Fibroblast of skin of scalp (primary cell): ENCODE measurements at regions not wholly inside any gene's neighbourhood (a gene's known extent, or its start where the extent isn't known, plus 50 kb on each side); places are given as distances from the start of the nearest gene placed in this dataset.

Experiments used
- DNase-seq: peaks from one replicate; pipeline ENCODE4 v3.0.0-alpha.2; 2013

DNA sequence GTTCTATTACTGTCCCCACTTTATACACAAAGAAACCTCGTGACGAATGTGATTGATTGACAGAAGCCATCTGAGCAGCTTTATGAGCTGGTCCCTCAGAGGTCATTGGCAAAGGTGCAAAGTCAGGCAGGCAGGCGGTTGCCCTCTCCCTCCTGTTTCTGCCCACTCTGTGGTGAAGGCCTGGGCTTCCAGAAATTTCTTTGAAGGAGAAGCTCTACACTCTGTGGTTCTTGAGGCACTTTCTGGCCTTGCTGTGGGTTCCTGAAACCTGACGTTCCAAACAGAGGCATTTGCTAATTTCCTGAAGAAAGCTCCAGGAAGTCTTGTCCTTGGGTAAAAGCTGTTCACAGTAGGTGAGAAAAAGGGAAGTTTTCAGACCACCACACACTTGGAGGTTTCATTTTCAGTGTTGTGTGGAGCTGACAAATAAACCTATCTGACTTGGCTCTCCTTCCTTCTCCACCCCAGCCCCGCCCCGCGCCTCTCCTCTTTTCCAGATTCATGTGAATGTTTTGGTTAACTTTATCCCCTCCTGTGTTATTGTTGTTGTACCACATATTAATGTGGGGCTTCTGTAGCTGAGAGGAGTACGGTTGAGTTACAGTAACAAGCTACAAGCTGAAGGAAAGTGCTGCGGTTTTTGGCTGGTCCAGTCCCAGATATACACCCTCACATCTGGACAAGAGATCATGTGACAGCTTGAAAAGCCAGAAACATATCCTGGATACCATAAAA, 274.1 kb downstream of the CLIC5 start:
- DNase-seq: peak; percentile 47

DNA sequence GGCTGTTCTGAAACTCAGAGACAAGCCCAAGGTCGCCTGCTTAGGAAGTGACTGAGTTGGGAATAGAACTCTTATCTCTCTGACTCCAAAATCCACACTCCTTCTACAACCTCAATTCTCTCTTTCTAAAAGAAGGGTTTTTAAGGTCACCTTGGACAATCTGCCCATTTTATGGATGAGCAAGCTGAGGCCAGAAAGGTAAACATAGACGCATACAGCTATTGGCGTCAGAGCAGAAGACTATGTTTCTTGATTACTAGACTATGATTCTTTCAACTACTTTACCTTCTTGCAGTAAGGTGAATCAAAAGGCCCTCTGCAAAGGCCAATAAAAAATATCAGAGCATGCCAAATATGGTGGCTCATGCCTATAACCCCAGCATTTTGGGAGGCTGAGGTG, 276.6 kb downstream of the CLIC5 start:
- DNase-seq: no peak

DNA sequence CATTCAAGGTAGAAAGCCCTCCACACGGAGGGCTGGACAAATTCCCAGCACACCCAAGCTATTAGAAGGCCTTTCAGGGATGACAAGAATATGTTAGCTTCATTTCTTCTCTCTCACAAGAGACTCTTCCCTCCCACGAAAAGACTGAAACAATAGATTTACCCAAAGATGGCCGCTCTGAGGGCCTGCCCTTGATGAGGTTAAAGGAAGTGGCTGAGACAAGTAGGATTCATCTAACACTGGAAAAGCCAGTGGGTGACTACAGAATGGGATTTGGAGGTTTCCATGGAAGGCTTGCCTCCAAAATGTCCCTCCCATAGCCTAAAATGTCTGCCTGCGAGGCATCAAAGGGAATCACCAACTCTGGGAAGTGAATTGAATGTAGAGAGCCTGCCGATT, 277.6 kb downstream of the CLIC5 start:
- no peak for DNase-seq

DNA sequence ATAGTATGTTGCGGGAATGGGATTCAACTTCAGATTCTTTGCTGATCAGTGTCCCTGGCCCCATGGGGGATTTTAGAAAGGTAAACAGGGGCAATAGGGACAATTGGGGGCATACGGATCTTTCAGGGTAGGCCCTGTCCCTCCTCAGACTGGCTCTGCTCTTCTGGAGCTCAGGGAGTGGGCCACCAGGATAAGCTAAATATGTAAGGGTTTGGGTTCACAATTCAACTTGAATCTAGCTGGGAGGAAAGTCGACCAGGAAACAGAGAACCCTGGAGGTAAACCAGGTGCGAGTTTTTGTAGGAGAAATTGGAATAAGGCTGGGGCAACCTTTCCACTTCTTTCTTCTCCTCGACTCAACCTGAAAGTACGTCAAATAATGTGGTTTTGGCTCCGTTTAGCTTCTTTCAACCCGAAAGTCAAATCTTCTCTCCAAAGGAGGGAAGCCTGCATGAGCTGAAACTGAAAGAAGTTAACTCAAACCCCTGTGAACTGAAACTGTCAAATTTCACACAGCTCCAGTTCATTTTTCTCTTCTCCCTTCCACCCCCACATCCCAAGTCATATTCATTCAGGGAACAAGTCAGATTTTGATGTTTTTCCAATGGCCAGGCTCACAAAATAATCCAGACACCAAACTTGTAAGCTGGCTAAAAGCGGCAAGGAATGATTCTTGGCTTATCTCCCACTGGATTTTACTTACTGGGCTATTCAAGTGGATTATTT, 278.2 kb downstream of the CLIC5 start:
- DNase-seq: no peak

DNA sequence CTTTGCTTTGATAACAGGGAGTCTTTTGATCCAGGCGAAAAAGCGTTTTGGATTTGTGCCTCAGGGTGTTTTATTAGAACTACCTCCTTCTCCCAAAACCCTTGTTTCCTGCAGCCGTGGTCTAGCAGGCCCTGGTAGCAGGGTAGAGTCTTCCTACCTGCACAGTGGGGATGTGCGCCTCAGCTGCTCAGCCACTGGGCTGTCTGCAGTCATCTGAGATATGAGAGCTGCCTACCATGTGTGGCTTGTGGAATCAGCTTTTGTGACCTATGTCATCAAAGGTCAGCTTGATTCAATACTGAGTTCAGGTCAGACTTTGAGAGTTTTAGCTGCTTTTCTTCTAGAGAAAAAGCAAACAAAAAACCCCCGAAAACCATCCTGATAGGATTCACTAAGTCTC, 279.5 kb downstream of the CLIC5 start:
- no peak for DNase-seq

DNA sequence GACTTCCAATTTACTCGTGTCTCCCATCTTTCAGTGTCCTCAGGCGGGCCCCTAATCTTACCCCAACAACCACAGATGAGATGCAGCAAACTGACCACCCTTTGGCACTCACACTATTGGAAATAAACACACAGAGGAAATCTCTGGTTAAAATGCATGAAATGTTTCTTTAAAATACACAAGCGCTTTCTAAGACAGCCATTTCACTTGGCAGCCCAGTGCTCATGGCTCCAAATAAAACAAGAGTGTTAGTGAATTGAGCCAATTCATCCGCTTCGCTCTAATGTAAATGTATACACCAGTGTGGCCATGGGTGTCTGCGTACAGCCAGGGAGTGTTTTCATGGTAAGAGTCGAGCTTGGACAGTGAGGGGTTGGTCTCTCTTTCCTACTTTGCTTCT, 282.9 kb downstream of the CLIC5 start:
- no peak for DNase-seq

DNA sequence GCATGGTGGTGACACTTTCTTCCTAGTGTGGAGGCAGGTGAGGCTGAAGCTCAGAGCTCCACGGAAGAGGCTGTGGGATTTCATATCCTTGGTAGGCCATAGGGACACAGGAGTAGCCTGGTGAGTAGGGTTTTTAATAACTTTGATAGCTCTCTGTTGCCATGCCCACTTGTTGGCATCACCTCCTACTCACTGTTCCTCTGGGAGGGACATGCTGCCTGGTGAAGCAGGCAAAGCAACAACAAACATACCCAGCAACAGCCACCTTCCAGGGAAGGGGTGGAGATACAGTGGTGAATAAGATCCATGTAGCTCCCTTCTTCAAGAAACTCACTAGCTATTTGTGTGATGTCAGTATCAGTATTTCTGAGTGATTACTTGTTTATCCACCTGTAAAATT, 285.4 kb downstream of the CLIC5 start:
- DNase-seq: no peak

DNA sequence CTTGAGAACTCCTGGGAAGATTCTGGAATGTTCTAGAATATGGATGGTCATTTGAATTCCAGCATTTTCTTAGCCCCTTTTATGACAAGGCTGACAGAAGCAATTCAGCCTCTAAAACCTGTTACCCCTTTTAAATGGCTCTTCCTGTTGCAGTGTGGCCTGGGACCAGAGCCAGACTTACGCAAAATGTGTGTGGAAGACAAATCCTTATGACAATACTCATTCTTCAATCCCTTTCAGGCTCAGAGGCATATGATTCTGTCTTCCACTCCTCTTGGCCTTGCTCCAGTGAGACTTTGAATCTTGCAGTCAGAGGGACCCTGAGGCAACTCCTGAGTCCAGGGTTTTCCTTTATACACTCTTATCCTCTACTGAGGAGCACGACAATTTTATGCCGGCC, 287.0 kb downstream of the CLIC5 start:
- DNase-seq: peak; percentile 82

DNA sequence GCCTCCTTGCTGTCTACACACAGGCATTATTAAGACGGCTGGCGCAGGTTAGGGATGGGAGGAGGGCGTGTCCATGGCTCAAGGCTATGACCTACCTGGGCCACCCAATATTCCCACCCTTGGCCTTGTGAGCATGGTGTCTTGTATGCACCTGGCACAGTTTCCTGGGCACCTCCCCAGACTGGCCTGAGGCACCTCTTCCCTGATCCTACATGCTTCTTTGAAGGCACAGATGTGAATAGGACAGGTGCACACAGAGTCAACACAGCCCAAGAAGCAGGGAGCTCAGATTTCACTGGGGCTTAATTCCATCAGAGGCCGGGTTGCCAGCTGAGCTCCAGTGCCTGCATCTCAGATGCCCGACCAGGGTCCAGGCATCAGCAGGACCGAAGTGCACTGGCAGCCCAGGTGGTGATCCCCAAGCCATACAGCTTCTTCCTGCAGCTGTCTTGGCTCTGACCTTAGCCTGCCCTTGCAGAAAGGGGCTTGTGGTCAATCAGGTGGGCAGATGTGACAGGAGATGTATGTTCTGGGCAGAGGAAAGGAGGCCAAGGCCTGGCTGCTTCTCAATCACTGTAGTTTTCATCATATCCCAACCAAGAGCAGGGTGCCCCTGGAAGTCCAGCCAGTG, 287.7 kb downstream of the CLIC5 start:
- no peak for DNase-seq

DNA sequence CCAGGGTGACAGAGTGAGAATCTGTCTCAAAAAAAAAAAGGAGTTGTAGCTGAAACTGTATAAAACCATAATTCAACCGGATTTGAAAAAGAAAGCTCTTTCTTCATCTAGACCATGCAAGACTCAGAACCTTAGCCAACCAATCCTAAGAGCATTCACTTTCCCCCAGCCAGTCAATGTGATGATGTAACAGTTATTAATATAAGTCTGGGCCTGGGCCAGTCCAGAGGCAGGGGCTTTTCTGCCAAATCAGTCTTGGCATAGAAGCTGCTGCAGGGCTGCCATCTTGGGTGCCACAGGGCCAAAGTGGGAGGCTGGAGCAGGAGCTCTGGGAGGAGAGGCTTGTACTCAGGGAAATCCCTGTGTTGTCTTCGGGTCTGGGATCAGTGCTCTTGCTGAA, 288.4 kb downstream of the CLIC5 start:
- no peak for DNase-seq

DNA sequence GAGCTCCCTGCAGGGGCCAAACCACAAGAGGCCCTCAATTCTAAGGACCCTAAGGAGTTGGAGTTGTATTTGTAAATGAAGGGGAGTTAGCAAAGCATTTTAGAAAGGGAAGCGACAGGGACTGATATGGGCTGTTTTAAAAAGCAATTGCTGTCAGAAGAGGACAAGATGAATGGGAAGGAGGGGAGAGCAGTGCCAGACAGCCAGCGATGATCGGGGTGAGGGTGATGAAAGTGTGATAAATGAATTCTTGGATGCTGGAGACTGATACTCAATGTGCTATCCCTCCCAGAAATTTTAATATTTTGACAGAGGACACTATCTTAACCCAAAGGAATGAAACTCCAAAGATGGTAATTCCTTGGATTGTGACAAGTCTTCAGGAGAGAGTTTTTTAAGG, 289.2 kb downstream of the CLIC5 start:
- DNase-seq: peak; percentile 21

DNA sequence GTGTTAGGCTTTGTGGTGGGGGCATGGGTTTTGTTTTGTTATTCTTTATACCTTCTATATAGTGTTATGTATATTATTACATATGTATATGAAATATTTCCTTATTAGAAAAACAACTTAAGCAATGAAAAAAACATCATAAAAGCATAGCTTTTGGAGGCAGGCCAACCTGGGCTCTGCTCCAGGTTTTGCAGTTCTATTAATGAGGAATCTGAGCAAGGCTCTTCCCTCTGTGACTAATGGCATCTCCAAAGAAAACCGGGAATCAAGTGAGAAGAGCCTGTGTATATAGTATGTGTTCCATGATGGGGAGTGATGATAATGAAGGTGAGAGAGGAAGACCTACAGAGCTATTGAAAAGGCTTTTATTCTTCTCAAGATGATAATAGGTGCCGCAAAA, 291.1 kb downstream of the CLIC5 start:
- peak; percentile 97 for DNase-seq

DNA sequence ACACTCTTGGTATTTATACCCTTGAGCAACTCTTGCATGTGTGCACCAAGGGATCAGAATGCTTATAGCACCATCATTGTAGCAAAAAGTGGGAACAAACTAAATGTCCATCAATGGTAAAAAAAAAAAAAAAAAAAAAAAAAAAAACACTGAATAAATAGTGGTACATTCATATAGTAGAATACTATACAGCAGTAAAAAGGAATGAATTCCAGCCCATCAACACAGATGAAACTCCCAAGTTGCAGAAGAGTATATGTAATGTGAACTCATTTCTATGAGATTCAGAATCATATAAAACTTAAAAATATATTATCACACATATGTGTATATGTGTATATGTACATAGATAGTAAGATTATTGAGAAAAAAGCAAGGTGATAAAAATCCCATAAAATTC, 291.6 kb downstream of the CLIC5 start:
- no peak for DNase-seq

DNA sequence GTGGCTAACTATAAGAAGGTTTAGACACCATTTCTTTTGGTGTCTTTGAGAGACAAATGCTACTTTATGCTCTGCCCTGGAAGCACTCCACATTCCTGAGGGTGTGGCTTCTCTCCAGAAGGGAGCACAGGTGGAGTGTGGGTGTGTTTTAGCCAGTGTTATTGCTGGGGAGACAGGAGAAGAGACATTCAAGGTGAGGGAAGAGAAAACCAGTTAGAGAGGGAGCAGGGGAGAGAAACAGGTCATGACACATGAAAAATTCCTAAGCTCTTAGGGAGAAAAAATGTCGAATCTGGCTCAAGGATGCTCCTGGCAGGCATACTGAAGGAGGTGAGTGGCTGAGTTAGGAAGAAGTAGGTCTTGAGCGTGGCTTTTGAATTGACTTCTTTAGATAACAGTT, 292.8 kb downstream of the CLIC5 start:
- no peak for DNase-seq

DNA sequence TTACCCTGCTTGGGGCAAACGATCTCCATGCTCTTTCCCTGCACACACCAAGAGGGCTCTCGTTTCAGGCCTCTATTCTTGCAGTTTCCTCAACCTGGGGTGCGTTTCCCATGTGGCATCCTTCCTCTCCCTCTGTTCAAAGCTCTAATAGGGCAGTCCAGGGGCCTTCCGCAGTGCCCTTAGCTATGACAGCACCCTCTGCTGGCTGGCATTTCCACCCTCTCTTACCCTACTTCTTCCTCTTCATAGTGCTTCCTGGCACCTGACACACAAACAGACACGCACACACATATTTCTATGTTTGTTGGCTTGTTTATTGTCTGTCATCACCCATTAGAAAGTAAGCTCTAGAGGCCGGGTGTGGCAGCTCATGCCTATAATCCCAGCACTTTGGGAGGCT, 294.0 kb downstream of the CLIC5 start:
- no peak for DNase-seq

DNA sequence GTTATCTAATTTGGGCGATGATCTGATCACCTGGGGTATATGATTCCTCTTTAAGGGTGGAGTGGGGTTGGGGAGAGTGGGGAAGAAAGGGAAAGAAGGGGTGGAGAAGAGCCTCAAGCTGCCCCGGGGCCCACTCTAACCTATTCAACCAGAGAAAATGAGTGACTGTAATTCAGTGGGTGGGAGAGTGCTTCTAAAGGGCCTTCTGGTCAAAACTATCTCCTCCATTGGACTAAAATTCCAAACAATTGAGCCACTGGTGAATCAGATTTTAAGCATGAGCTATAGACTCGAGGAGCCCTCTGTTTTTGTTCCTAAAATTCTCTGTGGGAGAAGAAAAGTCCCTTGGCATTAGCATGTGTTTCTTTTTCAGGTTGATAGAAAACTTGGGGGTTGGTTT, 296.8 kb downstream of the CLIC5 start:
- DNase-seq: peak; percentile 83

DNA sequence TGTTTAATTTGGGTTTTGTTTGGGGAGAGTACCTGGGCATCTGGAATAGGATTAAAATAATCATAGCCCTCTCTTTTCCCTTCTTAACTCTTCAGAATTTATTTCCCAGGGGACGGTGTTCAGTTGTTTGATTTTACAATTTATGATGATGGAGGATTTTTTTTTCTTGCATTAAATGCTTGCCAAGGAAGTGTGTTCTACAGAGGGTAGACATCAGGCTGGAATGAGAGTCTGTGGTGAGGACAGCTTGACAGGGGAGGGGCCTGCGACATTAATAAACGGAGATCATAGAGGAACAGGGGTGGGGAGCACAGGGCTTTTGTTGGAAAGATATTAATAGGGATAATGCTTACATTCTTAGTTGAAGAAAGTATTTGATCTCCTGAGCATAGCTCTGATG, 297.5 kb downstream of the CLIC5 start:
- peak; percentile 63 for DNase-seq

DNA sequence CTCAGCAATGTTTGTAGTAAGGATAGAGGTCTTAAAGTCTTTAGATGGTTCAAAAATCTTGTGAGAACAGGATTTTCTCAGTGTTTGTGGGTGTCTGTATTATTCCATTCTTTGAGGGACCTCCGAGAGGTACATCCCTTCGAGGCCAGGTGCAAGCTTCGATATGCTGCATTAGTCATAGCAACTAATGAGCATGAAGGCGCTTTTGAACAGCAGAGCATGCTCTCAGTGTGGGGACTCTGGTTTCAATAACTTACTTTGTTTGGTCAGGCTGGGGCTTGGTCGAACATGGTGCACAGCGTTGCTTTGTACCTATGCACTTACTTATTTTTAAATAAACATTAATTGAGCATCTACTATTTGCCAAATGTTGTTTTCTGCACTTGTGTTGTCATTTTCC, 297.9 kb downstream of the CLIC5 start:
- no peak for DNase-seq

DNA sequence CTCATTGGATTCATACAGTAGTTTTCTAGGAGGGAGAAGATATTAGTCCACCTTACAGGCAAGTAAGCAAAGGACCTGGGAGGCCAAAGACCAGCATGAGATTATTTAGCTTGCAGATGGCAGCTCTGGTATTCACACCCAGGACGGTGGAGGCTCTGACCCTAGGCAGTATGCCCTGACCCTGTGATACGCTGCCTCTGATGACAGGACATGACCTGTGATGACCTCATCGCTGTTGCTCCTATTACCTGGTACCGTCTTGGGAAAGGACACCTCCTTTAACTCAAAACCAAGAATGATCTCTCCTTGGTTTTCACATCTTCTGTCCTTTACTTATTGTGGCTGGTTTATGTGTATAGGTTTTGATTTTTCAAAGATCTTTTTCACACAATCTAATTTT, 298.6 kb downstream of the CLIC5 start:
- no peak for DNase-seq

DNA sequence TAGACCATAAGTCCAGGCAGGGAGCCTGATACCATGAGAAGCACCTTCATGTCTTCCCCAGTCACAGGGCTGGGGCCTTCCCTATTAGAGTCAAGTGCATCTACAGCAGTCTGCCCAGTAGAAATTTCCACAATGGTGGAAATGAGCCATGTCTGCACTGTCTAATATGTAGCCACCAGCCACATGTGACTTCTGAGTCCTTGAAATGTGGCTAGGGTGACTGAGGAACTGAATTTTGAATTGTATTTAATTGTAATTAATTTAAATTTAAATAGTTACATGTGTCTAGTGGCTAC, 300.2 kb downstream of the CLIC5 start:
- DNase-seq: no peak

DNA sequence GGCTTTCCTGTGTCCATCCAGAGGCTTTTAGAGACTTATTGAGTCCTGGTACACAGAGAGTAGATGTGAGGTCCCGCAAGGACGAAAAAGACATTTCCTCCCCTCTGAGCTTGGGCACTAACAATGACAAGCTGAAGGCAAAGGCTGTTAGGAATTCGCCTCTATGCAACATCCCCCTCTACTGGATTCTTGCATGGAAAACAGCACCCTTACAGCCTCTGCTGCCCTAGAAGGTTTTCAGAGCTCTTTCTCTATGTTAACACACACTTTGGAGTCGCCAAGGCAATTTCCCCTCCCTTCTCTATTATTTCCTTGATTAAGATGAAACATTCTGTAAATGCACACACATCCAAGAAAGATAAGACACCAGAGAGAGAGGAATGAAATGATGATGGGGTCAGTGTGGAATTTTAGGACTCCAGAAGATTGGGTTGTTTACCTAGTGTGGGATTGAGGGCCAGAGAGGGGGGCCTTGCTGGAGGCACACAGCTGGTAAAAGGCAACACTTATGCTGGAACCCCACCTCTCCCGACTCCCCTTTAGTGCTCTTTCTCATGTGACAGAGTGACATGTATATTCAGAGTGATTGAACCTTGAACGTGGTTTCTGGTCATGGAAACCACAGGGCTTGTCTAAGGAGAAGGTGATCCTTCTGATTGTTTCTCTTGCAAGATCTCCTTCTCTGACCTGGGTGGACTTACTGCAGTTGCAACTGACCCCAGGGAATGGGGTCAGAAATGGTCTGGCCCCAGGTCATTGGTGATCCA, 300.7 kb downstream of the CLIC5 start:
- DNase-seq: peak; percentile 91

DNA sequence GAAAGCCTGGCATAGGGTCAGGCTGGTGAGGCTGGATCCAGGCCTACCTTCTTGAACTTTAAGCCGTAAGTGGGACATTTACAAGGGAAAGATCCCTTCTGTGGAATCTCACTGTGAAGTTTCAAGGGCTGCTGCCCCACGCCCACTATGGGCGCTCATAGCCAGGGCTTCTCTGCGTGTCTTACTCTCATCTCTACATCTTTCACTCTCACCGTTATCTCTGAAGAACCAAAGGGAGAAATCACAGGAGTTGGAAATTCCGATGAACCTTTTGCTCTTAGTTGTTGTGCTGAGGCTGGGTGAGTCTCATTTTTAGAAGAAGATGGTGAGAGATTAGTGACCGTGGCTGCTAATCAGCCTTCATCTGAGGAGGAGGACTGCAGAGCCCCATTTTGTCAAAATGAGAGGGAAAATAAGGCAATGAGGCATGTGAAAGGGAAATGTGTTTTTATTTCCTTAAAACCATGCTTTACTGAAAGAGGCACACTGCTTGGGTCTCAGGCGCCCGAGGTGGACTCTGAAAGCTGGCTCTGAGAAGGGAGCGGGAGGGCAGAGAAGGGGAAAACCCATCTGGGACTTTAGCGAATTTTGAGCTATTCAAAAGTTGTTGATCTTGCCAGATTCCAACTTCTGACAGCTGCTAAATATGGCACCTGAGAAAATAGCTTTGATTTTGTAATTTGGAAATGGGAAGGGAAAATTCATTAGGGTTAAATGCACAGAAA, 301.5 kb downstream of the CLIC5 start:
- no peak for DNase-seq
